HEK293 (cell line): ENCODE measurements at regions not wholly inside any gene's neighbourhood (a gene's known extent, or its start where the extent isn't known, plus 50 kb on each side); places are given as distances from the start of the nearest gene placed in this dataset.

ENCODE experiments used
- CTCF ChIA-PET: fragments of 350-600 bp; formaldehyde crosslinking; extraction: SDS; loops from one replicate; lab custom pipeline; 2021; ENCODE audit warnings: antibody characterized with exemption; lab: Yijun Ruan, JAX
- POLR2A ChIA-PET: fragments of 300-600 bp; formaldehyde crosslinking; extraction: SDS; loops from one replicate; lab custom pipeline; 2020; ENCODE audit warnings: antibody characterized with exemption, inconsistent platforms; lab: Yijun Ruan, JAX
- H3K27ac ChIP-seq: fragments of 200-500 bp; sonication (Bioruptor generic); 2 replicates; pipeline ENCODE4 v1.5.1; 2014; ENCODE audit warnings: low read depth, low read length, control low read depth, inconsistent platforms; ENCODE audit errors: extremely low read depth
- H3K36me3 ChIP-seq, 2 experiments: fragments of 200-500 bp in 1 of 2; sonication (Bioruptor generic) in 1 of 2; 1 replicate in 1 of 2; 2 replicates in 1 of 2; pipeline ENCODE4 v1.5.1; 2014 to 2017; ENCODE audit warnings: inconsistent platforms in 2 of 2, low read length in 2 of 2; ENCODE audit not compliant: control insufficient read depth in 2 of 2, insufficient read depth in 1 of 2
- H3K4me1 ChIP-seq: fragments of 200-500 bp; sonication (Bioruptor generic); 2 replicates; pipeline ENCODE4 v1.5.1; 2014; ENCODE audit warnings: mild to moderate bottlenecking, low read length, inconsistent platforms; ENCODE audit not compliant: control insufficient read depth, insufficient read depth
- H3K4me3 ChIP-seq: 2 replicates; pipeline ENCODE4 v1.5.1; 2011; ENCODE audit warnings: low read depth, mild to moderate bottlenecking, control low read depth, low read length, moderate library complexity
- H3K9me3 ChIP-seq: fragments of 200-500 bp; sonication (Bioruptor generic); 2 replicates; pipeline ENCODE4 v1.5.1; 2014; ENCODE audit warnings: low read depth, low read length, inconsistent platforms; ENCODE audit not compliant: control insufficient read depth, insufficient read depth
- HOXD13 ChIP-seq: sonication (generic); formaldehyde crosslinking; IDR thresholded peaks from 2 replicates; pipeline ENCODE4 v1.8.0; 2022; ENCODE audit warnings: missing genetic modification reagents, borderline replicate concordance
- KLF1 ChIP-seq: fragments of 450-650 bp; formaldehyde crosslinking; IDR thresholded peaks from 2 replicates; pipeline ENCODE4 v1.5.1; 2016; ENCODE audit warnings: missing biosample characterization, missing genetic modification characterization
- SCRT2 ChIP-seq: fragments of 450-650 bp; formaldehyde crosslinking; IDR thresholded peaks from 2 replicates; pipeline ENCODE4 v1.5.1; 2016; ENCODE audit warnings: missing biosample characterization, missing genetic modification characterization
- TRIM28 ChIP-seq: IDR thresholded peaks from 2 replicates; pipeline ENCODE4 v1.6.1; 2011; ENCODE audit warnings: low read length, control low read depth, borderline replicate concordance
- WT1 ChIP-seq: fragments of 450-650 bp; formaldehyde crosslinking; IDR thresholded peaks from 2 replicates; pipeline ENCODE4 v1.5.1; 2016; ENCODE audit warnings: missing biosample characterization, missing genetic modification characterization
- ZFP69B ChIP-seq: fragments of 450-650 bp; formaldehyde crosslinking; IDR thresholded peaks from 2 replicates; pipeline ENCODE4 v1.5.1; 2016; ENCODE audit warnings: missing biosample characterization, missing genetic modification characterization
- ZIC2 ChIP-seq: fragments of 450-650 bp; formaldehyde crosslinking; IDR thresholded peaks from 2 replicates; pipeline ENCODE4 v1.5.1; 2016; ENCODE audit warnings: missing biosample characterization, missing genetic modification characterization
- ZNF146 ChIP-seq: fragments of 450-650 bp; formaldehyde crosslinking; IDR thresholded peaks from 2 replicates; pipeline ENCODE4 v1.5.1; 2016; ENCODE audit warnings: missing biosample characterization, missing genetic modification characterization
- ZNF24 ChIP-seq: fragments of 450-650 bp; formaldehyde crosslinking; IDR thresholded peaks from 2 replicates; pipeline ENCODE4 v1.5.1; 2016; ENCODE audit warnings: missing biosample characterization, missing genetic modification characterization
- ZNF311 ChIP-seq: fragments of 450-650 bp; formaldehyde crosslinking; IDR thresholded peaks from 2 replicates; pipeline ENCODE4 v1.5.1; 2017; ENCODE audit warnings: missing biosample characterization, missing genetic modification characterization, borderline replicate concordance
- ZNF398 ChIP-seq: fragments of 450-650 bp; formaldehyde crosslinking; IDR thresholded peaks from 2 replicates; pipeline ENCODE4 v1.5.1; 2017; ENCODE audit warnings: missing biosample characterization, missing genetic modification characterization
- ZNF501 ChIP-seq: fragments of 450-650 bp; formaldehyde crosslinking; IDR thresholded peaks from 2 replicates; pipeline ENCODE4 v1.5.1; 2016; ENCODE audit warnings: missing biosample characterization, missing genetic modification characterization
- ZNF529 ChIP-seq: fragments of 450-650 bp; formaldehyde crosslinking; IDR thresholded peaks from 2 replicates; pipeline ENCODE4 v1.5.1; 2017; ENCODE audit warnings: missing genetic modification characterization, missing biosample characterization; ENCODE audit not compliant: insufficient replicate concordance
- ZNF580 ChIP-seq: fragments of 450-650 bp; formaldehyde crosslinking; IDR thresholded peaks from 2 replicates; pipeline ENCODE4 v1.5.1; 2016; ENCODE audit warnings: missing biosample characterization, missing genetic modification characterization
- ZNF596 ChIP-seq: fragments of 450-650 bp; IDR thresholded peaks from 2 replicates; pipeline ENCODE4 v1.5.0; 2018; ENCODE audit warnings: missing biosample characterization, mild to moderate bottlenecking, missing genetic modification characterization, moderate library complexity
- ZNF76 ChIP-seq: fragments of 450-650 bp; formaldehyde crosslinking; IDR thresholded peaks from 2 replicates; pipeline ENCODE4; 2016; ENCODE audit warnings: low read depth, missing biosample characterization, missing genetic modification characterization, borderline replicate concordance
- ZNF768 ChIP-seq: fragments of 450-650 bp; formaldehyde crosslinking; IDR thresholded peaks from 2 replicates; pipeline ENCODE4 v1.5.1; 2018; ENCODE audit warnings: missing biosample characterization, mild to moderate bottlenecking, missing genetic modification characterization
- TF ChIP-seq, protein P1 (sequence below): fragments of 450-650 bp; formaldehyde crosslinking; IDR thresholded peaks from 2 replicates; pipeline ENCODE4 v1.5.1; 2016; ENCODE audit warnings: missing biosample characterization, missing genetic modification characterization
- TF ChIP-seq, protein P2 (sequence below): fragments of 450-650 bp; formaldehyde crosslinking; IDR thresholded peaks from 2 replicates; pipeline ENCODE4 v1.5.1; 2016; ENCODE audit warnings: missing biosample characterization, missing genetic modification characterization

GRCh38 chr1:5324883-5325282, 667.3 kb downstream of the NPHP4 start:
- TF ChIP-seq ZNF146 (tag by site-specific recombination): no peak
- no peak for TF ChIP-seq SCRT2 (tag by site-specific recombination)
- no peak for TF ChIP-seq ZNF24
- no peak for TF ChIP-seq ZNF529 (tag by site-specific recombination)
- TF ChIP-seq ZNF596 (tag by site-specific recombination): no peak
- TF ChIP-seq ZNF398 (tag by site-specific recombination): no peak
- TF ChIP-seq, protein P1, sequence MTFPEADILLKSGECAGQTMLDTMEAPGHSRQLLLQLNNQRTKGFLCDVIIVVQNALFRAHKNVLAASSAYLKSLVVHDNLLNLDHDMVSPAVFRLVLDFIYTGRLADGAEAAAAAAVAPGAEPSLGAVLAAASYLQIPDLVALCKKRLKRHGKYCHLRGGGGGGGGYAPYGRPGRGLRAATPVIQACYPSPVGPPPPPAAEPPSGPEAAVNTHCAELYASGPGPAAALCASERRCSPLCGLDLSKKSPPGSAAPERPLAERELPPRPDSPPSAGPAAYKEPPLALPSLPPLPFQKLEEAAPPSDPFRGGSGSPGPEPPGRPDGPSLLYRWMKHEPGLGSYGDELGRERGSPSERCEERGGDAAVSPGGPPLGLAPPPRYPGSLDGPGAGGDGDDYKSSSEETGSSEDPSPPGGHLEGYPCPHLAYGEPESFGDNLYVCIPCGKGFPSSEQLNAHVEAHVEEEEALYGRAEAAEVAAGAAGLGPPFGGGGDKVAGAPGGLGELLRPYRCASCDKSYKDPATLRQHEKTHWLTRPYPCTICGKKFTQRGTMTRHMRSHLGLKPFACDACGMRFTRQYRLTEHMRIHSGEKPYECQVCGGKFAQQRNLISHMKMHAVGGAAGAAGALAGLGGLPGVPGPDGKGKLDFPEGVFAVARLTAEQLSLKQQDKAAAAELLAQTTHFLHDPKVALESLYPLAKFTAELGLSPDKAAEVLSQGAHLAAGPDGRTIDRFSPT: no peak
- no peak for TF ChIP-seq ZNF580 (tag by site-specific recombination)
- TF ChIP-seq KLF1 (tag by site-specific recombination): no peak
- no peak for TF ChIP-seq ZNF311 (tag by site-specific recombination)
- CTCF ChIA-PET: no interaction called here
- no peaks in the 10 kb centered on the region for H3K4me1 ChIP-seq

DNA sequence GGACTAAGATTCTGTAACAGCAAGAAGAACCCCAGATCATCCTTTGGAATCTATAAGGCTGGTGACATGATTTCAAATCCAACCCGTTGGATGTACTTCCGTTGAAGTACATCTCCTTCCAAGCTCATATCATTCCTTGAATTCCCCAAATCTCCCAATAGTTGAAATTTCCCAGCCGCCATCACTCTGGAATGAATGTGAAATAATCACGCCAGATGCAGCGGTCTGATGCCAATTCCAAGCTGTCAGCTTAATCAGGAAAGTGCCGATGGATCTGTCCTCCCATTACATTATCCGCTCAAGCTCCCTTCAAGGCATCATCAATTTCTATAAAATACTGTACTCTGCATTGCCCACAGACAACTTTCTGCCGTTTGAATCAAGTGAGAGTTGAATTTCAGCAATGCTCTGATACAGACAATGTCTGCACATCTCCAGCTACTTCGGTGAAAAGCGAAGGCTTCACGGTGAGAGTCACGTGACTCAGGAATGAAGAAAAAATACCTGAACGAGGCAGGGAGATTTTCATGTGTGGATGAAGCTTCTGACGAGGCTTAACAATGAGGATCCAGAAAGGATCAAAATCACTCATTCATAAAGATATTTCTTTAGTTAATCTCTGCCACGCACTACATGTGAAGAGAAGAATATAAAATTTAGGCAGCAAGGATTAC, 663.9 kb downstream of the AJAP1 start:
- Histone ChIP-seq H3K36me3 (no peaks in the 10 kb centered on the region), H3K4me1 (no peaks in the 10 kb centered on the region), H3K4me3 (no peak overlapping the region), H3K27ac (no peak overlapping the region), H3K9me3 (no peaks in the 10 kb centered on the region)
- ChIA-PET POLR2A (no interaction called here), CTCF (no interaction called here)
- TF ChIP-seq KLF1 (tag by site-specific recombination) (no peak), ZFP69B (no peak), ZNF76 (no peak), ZNF768 (tag by site-specific recombination) (no peak), ZIC2 (tag by site-specific recombination) (no peak), TRIM28 (no peak), ZNF501 (tag by site-specific recombination) (no peak), WT1 (tag by site-specific recombination) (no peak), HOXD13 (CRISPR knock-in tag) (no peak)
- TF ChIP-seq, protein P2, sequence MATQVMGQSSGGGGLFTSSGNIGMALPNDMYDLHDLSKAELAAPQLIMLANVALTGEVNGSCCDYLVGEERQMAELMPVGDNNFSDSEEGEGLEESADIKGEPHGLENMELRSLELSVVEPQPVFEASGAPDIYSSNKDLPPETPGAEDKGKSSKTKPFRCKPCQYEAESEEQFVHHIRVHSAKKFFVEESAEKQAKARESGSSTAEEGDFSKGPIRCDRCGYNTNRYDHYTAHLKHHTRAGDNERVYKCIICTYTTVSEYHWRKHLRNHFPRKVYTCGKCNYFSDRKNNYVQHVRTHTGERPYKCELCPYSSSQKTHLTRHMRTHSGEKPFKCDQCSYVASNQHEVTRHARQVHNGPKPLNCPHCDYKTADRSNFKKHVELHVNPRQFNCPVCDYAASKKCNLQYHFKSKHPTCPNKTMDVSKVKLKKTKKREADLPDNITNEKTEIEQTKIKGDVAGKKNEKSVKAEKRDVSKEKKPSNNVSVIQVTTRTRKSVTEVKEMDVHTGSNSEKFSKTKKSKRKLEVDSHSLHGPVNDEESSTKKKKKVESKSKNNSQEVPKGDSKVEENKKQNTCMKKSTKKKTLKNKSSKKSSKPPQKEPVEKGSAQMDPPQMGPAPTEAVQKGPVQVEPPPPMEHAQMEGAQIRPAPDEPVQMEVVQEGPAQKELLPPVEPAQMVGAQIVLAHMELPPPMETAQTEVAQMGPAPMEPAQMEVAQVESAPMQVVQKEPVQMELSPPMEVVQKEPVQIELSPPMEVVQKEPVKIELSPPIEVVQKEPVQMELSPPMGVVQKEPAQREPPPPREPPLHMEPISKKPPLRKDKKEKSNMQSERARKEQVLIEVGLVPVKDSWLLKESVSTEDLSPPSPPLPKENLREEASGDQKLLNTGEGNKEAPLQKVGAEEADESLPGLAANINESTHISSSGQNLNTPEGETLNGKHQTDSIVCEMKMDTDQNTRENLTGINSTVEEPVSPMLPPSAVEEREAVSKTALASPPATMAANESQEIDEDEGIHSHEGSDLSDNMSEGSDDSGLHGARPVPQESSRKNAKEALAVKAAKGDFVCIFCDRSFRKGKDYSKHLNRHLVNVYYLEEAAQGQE (tag by site-specific recombination): no peak

More at GRCh38 chr1:5324883-5325282, 667.3 kb downstream of the NPHP4 start:
- Histone ChIP-seq H3K9me3 (no peaks in the 10 kb centered on the region), H3K4me3 (no peak overlapping the region), H3K36me3 (no peaks in the 10 kb centered on the region), H3K27ac (no peak overlapping the region)
- POLR2A ChIA-PET: no interaction called here
